LNCAP (cell line): ENCODE measurements at regions not wholly inside any gene's neighbourhood (a gene's known extent, or its start where the extent isn't known, plus 50 kb on each side); places are given as distances from the start of the nearest gene placed in this dataset.

Experiments used
- CTCF ChIP-seq: fragments of 450-650 bp; IDR thresholded peaks from 2 replicates; pipeline ENCODE4 v1.5.1; 2017; ENCODE audit warnings: mild to moderate bottlenecking

GRCh38 chr6:165744555-165745228 is 81.7 kb upstream of the PDE10A start:
- TF ChIP-seq CTCF, result no peak

- no peak for TF ChIP-seq CTCF
Measured at GRCh38 chr6:165743366-165743898, 80.4 kb upstream of the PDE10A start.

GRCh38 chr6:165742047-165742446 is 79.0 kb upstream of the PDE10A start:
- TF ChIP-seq CTCF, result no peak

GRCh38 chr6:165737396-165737795 is 74.4 kb upstream of the PDE10A start:
- TF ChIP-seq CTCF, result no peak

GRCh38 chr6:165735065-165735464 is 72.0 kb upstream of the PDE10A start:
- TF ChIP-seq CTCF, result no peak

GRCh38 chr6:165733489-165733791 is 70.4 kb upstream of the PDE10A start:
- no peak for TF ChIP-seq CTCF

GRCh38 chr6:165732696-165733488 is 69.9 kb upstream of the PDE10A start:
- no peak for TF ChIP-seq CTCF
